Epithelial cell of esophagus (primary cell): ENCODE measurements at regions not wholly inside any gene's neighbourhood (a gene's known extent, or its start where the extent isn't known, plus 50 kb on each side); places are given as distances from the start of the nearest gene placed in this dataset.
A peak's percentile ranks its signal among the peaks of the same experiment; 100 is the strongest.

Source experiments
- DNase-seq: peaks from one replicate; pipeline ENCODE4 v3.0.0; 2010; ENCODE audit warnings: low read depth
- H3K4me3 ChIP-seq: 2 replicates; pipeline ENCODE4 v1.5.1; 2011; ENCODE audit warnings: mild to moderate bottlenecking, low read length, control low read depth
- TF ChIP-seq, protein P1 (sequence below): IDR thresholded peaks from 2 replicates; pipeline ENCODE4 v1.5.1; 2011; ENCODE audit warnings: low read depth, mild to moderate bottlenecking, low read length, control low read depth, inconsistent platforms; ENCODE audit not compliant: insufficient read depth; ENCODE audit errors: missing control alignments

DNA sequence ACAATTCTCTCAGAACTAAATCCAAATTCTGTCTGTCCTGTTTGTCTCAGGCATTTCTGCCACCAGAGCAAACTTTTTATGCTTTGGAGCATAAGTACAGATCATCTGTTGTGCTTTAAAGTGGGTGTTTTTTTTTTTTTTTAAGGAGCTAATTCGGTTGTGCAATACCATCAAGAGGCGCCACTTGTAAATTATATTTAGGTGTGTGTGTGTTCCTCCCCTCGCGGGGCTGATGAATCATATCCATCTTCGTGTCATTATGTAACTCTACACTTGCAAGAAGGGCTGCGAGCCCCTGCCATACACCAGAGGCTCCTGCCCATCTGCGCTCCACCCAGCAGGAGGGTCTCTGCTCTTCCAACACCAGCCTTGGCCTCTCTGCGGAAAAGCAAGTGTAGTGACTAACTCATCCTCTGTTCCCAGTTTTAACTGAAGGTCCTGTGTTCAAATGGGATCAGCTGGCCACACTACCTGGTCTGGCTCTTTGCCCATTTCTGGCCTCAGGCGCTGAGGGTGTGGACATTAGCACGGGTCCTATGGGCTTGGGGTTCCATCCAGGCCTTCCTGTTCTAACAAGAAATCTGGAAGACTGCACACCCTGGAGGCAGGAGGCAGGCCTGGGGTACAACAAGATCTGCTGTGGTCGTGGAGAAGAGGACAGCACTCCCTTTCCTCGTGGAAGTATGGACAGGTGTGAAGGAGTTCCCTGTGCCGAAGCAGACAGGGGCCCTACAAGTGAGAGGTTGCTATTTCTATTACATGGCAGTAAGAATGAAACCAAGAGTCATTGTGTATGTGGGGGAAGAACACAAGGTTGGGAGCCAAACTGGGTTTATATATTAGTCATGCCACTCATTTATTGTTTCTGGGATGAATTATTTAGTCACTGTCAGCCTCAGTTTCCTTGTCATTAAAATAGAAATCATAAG is 96.1 kb upstream of the MBNL2 start:
- peak; percentile 89 for DNase-seq
- peak overlapping the region; percentile 12 for H3K4me3 ChIP-seq

DNA sequence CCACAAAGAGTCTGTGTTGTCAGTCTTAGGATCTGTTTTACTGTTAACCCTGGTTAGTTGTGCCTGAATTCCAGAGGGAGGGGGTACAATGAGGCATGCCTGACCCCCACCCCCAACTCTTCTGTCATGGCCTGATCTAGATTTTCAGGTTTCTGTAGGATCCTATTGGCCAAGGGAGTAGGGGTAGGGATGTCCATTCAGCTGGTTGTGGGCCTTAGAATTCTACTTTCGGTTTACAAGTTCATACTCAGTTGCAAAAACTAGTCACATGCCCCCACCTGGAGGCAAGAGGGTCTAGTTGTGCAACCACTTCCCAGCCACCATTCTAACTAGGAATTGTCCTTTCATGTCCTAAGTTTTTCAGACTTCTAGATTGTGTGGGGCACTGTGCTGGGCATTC is 94.3 kb upstream of the MBNL2 start:
- TF ChIP-seq, protein P1, sequence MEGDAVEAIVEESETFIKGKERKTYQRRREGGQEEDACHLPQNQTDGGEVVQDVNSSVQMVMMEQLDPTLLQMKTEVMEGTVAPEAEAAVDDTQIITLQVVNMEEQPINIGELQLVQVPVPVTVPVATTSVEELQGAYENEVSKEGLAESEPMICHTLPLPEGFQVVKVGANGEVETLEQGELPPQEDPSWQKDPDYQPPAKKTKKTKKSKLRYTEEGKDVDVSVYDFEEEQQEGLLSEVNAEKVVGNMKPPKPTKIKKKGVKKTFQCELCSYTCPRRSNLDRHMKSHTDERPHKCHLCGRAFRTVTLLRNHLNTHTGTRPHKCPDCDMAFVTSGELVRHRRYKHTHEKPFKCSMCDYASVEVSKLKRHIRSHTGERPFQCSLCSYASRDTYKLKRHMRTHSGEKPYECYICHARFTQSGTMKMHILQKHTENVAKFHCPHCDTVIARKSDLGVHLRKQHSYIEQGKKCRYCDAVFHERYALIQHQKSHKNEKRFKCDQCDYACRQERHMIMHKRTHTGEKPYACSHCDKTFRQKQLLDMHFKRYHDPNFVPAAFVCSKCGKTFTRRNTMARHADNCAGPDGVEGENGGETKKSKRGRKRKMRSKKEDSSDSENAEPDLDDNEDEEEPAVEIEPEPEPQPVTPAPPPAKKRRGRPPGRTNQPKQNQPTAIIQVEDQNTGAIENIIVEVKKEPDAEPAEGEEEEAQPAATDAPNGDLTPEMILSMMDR: no peak
- no peak for DNase-seq
- no peak overlapping the region for H3K4me3 ChIP-seq

More for the DNA sequence above, 96.1 kb upstream of the MBNL2 start:
- TF ChIP-seq, protein P1: no peak

DNA sequence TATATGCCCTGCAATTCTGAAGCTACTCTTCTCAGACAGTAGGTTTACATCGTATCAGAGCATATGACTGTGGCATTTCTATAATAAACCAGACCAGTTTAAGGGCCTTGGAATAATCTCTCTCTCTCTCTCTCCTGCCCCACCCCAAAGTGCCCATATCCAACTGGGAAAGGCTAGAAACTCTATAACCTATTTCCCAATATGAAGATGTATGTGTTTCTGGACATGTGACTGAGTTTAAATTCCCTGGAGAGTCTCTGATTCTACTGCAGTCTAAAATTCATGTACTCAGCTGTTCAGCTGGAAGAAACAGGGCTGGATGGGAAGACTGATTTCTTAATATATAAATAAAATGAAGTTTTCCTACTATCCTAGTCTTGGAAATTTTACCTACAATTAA is 91.9 kb upstream of the MBNL2 start:
- DNase-seq: no peak

DNA sequence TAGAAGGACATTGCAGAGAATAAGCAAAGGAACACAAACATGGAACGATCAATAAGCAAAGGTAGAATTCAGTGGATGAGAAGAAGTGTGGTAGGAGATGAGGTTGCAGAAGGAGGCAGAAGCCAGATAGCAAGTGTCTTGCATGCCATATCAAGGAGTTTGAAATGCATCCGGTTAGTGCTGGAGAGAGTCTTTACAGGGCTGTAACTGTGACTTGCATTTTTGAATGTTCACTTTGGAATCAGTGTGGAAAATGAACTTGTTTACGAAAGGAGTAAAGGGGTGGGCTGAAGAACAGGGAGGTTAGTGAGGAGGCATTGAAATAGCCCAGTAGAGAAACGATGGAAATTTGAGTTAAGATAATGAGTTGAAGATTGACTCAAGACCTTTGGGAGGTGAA is 90.7 kb upstream of the MBNL2 start:
- TF ChIP-seq, protein P1: no peak
- no peak overlapping the region for H3K4me3 ChIP-seq
- no peak for DNase-seq

More for the DNA sequence above, 91.9 kb upstream of the MBNL2 start:
- TF ChIP-seq, protein P1: no peak
- H3K4me3 ChIP-seq: no peak overlapping the region

DNA sequence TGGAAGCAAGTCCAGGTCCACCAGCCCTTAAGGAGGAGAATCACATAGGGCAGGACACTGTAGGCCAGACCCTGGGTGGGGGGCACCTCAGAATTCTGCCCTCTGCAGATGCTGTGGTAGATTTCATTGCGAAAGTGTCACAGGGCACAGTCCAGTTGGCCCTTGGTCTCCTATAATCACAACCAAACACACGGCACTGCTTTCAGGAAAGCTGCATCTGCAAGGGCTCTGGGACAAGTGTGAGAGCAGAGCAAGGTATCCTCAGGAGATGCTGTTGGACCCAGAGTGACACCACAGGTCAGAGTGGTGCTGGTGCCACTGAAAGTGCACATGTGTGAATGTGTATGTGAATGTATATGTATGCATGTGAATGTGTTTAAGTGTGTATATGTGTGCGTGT is 88.6 kb upstream of the MBNL2 start:
- TF ChIP-seq, protein P1: no peak
- no peak overlapping the region for H3K4me3 ChIP-seq
- no peak for DNase-seq

DNA sequence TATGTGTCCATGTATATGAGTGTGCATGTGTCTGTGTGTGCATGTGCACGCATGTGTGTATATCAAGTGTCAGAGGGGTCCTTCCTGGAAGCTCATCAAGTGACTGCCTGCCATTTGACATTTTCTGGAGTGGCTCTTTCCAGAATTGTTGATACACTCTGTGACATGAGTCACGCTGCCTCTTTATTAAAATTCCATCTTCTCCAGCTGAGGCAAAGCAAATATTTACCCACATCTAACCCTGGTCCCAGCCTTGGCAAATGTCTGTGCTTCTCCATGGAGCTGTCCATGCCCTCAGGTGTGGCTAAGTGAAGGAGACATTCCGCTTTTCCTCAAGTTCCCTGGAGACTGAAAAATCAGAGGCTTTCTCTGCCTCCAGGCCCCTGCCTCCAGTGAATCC is 88.2 kb upstream of the MBNL2 start:
- H3K4me3 ChIP-seq: no peak overlapping the region
- TF ChIP-seq, protein P1: no peak
- DNase-seq: no peak
